C4-2B (cell line): ENCODE measurements at regions not wholly inside any gene's neighbourhood (a gene's known extent, or its start where the extent isn't known, plus 50 kb on each side); places are given as distances from the start of the nearest gene placed in this dataset.

Experiments
- ZFX ChIP-seq: fragments of 450-650 bp; IDR thresholded peaks from 2 replicates; pipeline ENCODE4 v1.6.1; 2017
- TF ChIP-seq, protein P1 (sequence below): fragments of 450-650 bp; conservative IDR thresholded peaks from 2 replicates; pipeline ENCODE4 v1.5.1; 2017; ENCODE audit warnings: mild to moderate bottlenecking

DNA sequence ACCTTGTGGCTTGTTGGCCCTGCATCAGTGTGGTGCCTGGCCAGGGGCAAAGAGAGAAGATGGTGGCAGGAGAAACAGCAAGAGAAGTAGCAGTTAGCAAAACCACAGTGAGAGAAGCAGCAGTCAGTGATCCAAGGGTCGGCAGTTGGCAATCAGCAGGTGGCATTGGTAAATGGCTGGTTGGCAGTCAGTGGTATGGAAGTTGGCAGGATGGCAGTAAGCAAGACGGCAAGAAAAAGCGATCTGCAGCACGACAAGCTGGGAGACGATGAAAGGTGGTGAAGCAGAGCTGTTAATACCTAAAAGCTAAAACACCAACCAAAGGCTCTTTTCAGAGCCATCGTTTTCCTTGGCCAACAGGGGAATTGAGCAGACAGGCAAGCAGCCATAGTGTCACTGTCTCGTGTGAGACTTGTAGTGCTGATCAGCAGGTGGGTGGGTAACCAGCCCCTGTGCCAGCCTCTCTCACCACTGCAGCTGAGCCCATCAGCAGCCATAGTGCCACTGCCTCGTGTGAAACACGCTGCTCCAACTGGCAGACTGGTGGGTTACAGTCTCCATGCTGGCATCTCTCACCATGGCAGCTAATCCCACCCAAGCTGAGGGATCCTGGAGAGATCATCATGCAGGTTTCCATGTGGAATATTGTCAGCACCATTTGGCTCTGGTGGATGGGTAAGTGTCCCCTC, 2078.4 kb downstream of the PCDH7 start:
- TF ChIP-seq, protein P1, sequence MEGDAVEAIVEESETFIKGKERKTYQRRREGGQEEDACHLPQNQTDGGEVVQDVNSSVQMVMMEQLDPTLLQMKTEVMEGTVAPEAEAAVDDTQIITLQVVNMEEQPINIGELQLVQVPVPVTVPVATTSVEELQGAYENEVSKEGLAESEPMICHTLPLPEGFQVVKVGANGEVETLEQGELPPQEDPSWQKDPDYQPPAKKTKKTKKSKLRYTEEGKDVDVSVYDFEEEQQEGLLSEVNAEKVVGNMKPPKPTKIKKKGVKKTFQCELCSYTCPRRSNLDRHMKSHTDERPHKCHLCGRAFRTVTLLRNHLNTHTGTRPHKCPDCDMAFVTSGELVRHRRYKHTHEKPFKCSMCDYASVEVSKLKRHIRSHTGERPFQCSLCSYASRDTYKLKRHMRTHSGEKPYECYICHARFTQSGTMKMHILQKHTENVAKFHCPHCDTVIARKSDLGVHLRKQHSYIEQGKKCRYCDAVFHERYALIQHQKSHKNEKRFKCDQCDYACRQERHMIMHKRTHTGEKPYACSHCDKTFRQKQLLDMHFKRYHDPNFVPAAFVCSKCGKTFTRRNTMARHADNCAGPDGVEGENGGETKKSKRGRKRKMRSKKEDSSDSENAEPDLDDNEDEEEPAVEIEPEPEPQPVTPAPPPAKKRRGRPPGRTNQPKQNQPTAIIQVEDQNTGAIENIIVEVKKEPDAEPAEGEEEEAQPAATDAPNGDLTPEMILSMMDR, result no peak
- TF ChIP-seq ZFX, result no peak
